COLO668 (cell line): ENCODE measurements at regions not wholly inside any gene's neighbourhood (a gene's known extent, or its start where the extent isn't known, plus 50 kb on each side); places are given as distances from the start of the nearest gene placed in this dataset.
"Not testable (repeated sequence)": the region's sequence is repeated elsewhere in the genome, so short reads cannot be mapped to it uniquely, and the experiment has no call there.

Experiments used
- DNase-seq: peaks from one replicate; lab custom pipeline; 2025; ENCODE audit not compliant: unreplicated experiment; lab: John Stamatoyannopoulos, UW

DNA sequence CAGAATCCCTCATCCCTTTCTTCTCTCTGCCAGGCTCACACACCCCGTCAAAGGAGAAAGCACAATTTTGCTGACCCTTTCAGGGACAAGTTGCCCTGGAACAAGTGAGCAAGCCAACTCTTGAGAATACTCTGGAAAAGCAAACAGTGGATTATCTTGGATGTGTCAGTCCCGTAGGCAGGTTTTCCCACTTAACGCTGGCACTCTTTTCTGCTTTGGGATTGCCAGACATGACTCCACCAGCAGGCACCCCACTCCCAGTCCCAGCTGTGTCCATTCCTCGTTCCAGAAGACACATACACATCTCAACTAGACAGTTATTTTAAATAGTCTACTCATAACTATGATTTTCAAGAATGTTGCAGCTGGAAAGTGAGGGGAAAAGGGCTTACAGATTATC lies 145.5 kb upstream of the CDKN3 start:
- DNase-seq = no peak

- no peak for DNase-seq
Observed at GRCh38 chr14:54252072-54252730, 144.6 kb upstream of the CDKN3 start.

GRCh38 chr14:54253195-54253947 lies 143.4 kb upstream of the CDKN3 start:
- DNase-seq = no peak

GRCh38 chr14:54256156-54256555 lies 140.7 kb upstream of the CDKN3 start:
- DNase-seq = no peak

- no peak for DNase-seq
Observed at GRCh38 chr14:54257424-54257823, 139.4 kb upstream of the CDKN3 start.

GRCh38 chr14:54258382-54258781 lies 138.4 kb upstream of the CDKN3 start:
- no peak for DNase-seq

- no peak for DNase-seq
Observed at GRCh38 chr14:54259821-54260220, 137.0 kb upstream of the CDKN3 start.

- no peak for DNase-seq
Observed at GRCh38 chr14:54261283-54261682, 135.5 kb upstream of the CDKN3 start.

GRCh38 chr14:54266616-54267015 lies 130.2 kb upstream of the CDKN3 start:
- DNase-seq = not testable (repeated sequence)

DNA sequence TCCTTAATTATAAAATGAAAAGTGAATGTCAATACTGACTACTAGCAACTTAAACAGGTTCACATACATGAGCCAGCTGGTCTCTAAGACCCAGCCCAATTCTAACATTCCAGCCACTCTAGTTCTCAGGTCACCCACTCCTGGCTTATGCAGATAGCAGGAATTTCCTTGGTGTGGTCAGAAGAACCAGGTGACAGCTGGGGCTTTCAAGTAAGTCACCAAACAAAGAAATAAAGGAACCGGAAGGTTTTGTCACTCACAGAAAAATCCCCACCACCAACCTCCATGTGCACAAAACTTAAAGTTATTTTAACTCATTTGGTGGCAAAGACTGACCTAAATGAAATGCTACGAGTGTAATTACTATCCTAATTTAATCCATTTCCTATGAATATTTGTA lies 129.6 kb upstream of the CDKN3 start:
- DNase-seq = no peak

GRCh38 chr14:54275997-54276725 lies 120.6 kb upstream of the CDKN3 start:
- DNase-seq = no peak

DNA sequence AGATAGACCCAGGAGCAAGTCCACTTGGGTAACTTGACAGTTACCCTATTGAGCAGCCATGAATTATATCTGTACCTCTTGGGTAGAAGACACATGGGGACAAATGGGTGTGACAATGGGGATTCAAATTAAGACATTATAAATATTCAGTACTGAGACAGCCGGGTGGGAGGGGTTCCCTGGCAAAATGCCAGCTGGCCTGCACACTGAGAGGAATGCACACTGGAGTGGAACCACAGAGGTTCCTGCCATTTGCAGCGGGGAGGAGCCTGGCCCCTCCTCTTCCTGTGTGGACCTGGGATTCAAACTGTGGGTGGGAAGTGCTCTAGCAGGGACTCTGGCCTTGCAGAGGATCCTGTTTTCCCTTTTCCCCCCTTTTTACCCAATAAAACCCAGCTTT lies 118.7 kb upstream of the CDKN3 start:
- DNase-seq = peak; percentile 38

DNA sequence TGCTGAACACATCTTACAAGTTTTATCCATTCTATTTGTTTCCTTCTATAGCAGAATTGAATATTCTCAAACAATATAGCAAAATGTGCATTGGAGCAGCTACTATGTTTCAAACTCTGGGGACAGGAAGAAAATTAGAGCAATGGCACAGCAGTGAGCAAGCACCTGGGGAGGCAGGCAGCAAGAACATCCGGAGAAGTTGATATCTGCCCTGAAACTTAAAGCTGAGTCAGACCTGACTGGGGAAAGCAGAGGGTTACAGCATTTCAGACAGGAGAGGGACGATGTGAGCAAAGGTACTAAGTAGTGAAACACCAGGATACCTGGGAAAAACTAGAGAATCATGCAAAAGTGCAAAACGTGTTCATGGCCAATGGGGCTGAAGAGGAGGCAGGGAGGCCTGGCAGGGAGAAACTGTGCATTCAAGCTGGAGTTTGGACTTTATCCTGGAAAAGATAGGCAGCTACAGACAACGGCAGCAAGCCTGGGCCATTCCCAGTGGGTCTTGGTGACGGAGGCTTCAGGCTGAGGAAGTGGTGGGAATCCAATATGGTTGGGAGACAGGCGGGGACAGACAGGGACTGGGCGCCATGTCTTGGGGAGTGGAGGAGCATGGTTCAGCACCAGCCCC lies 118.0 kb upstream of the CDKN3 start:
- no peak for DNase-seq

DNA sequence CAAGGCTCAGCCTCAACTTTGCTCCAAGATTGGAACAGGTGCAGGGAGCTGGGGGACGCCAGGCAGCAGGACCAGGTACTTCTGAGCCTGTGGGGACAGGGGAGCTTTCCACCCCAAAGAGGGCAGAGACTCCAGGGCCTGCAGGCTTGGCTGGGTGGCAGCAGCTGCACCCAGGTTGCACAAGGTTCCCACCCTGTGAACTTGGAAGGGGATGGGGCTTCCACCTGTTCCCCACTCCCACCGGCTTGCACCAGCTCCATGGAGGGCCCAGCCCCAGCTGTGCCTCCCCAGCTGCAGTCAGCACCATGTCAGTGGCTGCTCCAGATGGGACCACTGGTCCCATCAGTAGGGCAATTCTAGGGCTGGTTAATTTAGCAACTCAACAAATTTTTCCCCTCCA lies 114.0 kb upstream of the CDKN3 start:
- DNase-seq = no peak

DNA sequence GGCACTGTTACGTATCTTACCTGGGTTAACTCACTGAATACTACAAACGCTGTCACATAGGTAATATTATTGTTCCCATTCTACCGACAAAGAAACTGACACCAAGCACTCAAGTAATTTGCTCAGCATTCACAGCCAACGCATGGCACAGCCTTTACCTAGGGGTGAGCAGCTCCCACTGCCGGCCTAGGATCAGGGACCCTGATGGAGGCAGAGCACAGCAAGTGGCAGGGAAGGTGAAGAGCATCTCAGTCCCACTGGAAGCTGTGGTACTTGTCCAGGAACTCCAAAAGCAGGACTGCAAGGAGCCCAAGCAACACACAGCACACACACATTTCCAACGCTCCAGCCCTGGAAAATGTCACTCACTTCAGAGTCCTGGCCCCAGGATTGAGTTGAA lies 111.8 kb upstream of the CDKN3 start:
- DNase-seq = no peak

GRCh38 chr14:54291491-54292191 lies 105.2 kb upstream of the CDKN3 start:
- DNase-seq = no peak

DNA sequence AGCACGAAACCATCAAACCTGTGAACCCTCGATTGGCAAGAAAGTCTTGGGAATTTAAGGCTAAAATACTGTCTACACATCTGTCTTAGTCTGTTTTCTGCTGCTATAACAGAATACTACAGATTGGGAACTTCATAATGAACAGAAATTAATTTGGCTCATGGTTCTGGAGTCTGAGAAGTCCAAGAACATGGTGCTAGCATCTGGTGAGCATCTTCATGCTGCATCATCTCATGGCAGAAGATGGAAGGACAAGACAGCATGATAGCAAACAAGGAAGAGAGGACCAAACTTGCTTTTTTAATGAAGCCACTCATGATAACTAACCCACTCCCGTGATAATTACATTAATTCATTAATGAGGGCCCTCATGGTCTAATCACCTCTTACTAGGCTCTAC lies 102.0 kb upstream of the CDKN3 start:
- DNase-seq = no peak

- no peak for DNase-seq
Observed at GRCh38 chr14:54299410-54300363, 97.1 kb upstream of the CDKN3 start.

GRCh38 chr14:54300881-54301280 lies 95.9 kb upstream of the CDKN3 start:
- DNase-seq = no peak

- no peak for DNase-seq
Observed at GRCh38 chr14:54301359-54301758, 95.4 kb upstream of the CDKN3 start.
